Ovary (tissue), 1 donor: ENCODE measurements at regions not wholly inside any gene's neighbourhood (a gene's known extent, or its start where the extent isn't known, plus 50 kb on each side); places are given as distances from the start of the nearest gene placed in this dataset.

Experiments
- EP300 ChIP-seq: sonication (generic); formaldehyde crosslinking; IDR thresholded peaks from one replicate; pipeline ENCODE4 v1.6.1; 2017; ENCODE audit warnings: antibody characterized with exemption
- POLR2A ChIP-seq: fragments of 450-650 bp; IDR thresholded peaks from one replicate; pipeline ENCODE4 v1.6.1; 2017; ENCODE audit warnings: antibody characterized with exemption, mild to moderate bottlenecking, moderate library complexity

DNA sequence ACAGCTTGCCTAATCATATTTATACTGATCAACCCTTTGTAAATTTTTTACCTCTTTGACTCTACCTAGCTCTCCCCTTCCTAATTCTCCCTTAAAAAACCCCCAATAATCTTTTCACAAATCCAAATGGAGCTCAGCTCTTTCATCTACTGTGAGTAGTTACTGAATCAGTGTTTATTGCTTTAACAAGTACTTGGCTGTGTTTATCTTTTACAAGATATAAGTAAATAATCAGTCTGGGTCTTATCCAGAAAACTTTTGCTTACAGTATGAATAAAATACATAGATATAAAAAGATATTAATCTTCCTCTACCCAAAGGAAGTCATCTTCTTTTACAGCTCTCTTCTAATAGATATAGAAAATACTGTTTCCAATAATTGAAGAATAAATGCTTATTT, 366.4 kb downstream of the RAP2B start:
- TF ChIP-seq EP300: no peak
- TF ChIP-seq POLR2A: no peak
